ENCODE measurements at regions not wholly inside any gene's neighbourhood (a gene's known extent, or its start where the extent isn't known, plus 50 kb on each side); places are given as distances from the start of the nearest gene placed in this dataset.

DNA sequence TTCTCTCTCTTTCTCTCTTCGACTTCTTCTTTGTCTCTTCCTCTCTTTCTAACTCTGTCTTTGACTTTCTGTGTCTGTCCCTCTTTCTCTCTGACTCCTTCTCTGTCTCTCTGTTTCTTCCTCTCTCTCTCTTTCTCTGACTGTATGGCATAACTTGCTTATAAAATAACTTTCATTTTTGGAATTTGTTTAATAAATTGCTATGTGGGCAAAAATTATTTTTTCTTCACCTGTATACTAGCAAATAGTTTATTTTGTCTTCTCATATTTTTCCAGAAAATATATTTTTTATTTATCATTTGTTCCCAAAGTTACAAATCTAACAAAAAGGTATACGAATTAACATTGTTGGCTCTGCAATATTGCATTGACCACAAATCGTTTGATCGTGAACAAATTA, 305.7 kb upstream of the FAM98A start:
- POLR2A ChIA-PET (ENCODE audit: partially characterized antibody), result no interaction called here

More for the DNA sequence above, 305.7 kb upstream of the FAM98A start:
- no peaks in the 10 kb centered on the region for H3K79me1 ChIP-seq (ENCODE audit: low read depth, low read length)
- no peak overlapping the region for H3K23ac ChIP-seq (ENCODE audit: insufficient read length)
- no peak overlapping the region for H2BK15ac ChIP-seq (ENCODE audit: low read length)
- H2BK12ac ChIP-seq (ENCODE audit: low read depth, low read length), result no peak overlapping the region
- no peaks in the 10 kb centered on the region for H4K20me1 ChIP-seq (replicated peaks in 1 of 2; ENCODE audit: control insufficient read depth in 1 of 2, insufficient read depth in 2 of 2, low read length in 2 of 2)
- no peak for FAIRE-seq
- CTCF ChIA-PET (ENCODE audit: partially characterized antibody), result interaction anchor here (0.6 kb wide), 1 partner anchor 63 kb away, joined by 3 read pairs; no protein-coding TSS in a partner anchor
- H2BK20ac ChIP-seq (ENCODE audit: low read length), result no peak overlapping the region
- H3K14ac ChIP-seq (ENCODE audit: insufficient read length), result no peak overlapping the region
- H3K4me2 ChIP-seq (ENCODE audit: insufficient read depth in 1 of 2, low read depth in 2 of 2, low read length in 2 of 2), result no peak overlapping the region
- DNase-seq (ENCODE audit: low read depth in 1 of 2, low spot score in 2 of 2), result no peak
- no peak overlapping the region for H2AK5ac ChIP-seq (ENCODE audit: low read depth, low read length)
- H4K5ac ChIP-seq (ENCODE audit: insufficient read length, low read depth, low read length), result no peak overlapping the region
- H3K4me1 ChIP-seq (replicated peaks in 1 of 4; ENCODE audit: control insufficient read depth in 3 of 4, insufficient read depth in 4 of 4, low read length in 3 of 4), result no peaks in the 10 kb centered on the region
- no peaks in the 10 kb centered on the region for H3K79me2 ChIP-seq (ENCODE audit: control insufficient read depth in 1 of 2, insufficient read depth in 2 of 2, low read length in 2 of 2)
- no peak overlapping the region for H4K91ac ChIP-seq (replicated peaks; ENCODE audit: insufficient read length, low read length)
- H2AFZ ChIP-seq (ENCODE audit: low read length), result no peak overlapping the region
- H3K18ac ChIP-seq (ENCODE audit: extremely low read depth, low read length), result no peak overlapping the region
- no peak overlapping the region for H3K56ac ChIP-seq (replicated peaks; ENCODE audit: insufficient read length, low read depth, low read length)
- H3K4me3 ChIP-seq (ENCODE audit: extremely low read depth in 1 of 4, insufficient read depth in 2 of 4, low read depth in 3 of 4, low read length in 4 of 4), result no peak overlapping the region
- H3K4ac ChIP-seq (replicated peaks; ENCODE audit: insufficient read length, low read depth, low read length), result no peak overlapping the region
- H3K27ac ChIP-seq (ENCODE audit: low read depth, low read length), result no peak overlapping the region
- peaks cover 0 to 10% of the 10 kb centered on the region in 2 experiments; a peak in 1 of 4 replicates for H3K9me3 ChIP-seq (ENCODE audit: insufficient read depth in 2 of 2, low read depth in 1 of 2, low read length in 1 of 2)
- H2BK5ac ChIP-seq (ENCODE audit: low read depth, low read length), result no peak overlapping the region
- no peak for TF ChIP-seq TBP (IDR thresholded peaks at IDR 0.05; ENCODE audit: low read depth, low read length)
- 95% methylated on average over 4 of the region's 4 CpGs; no CpG with 5 or more reads in 1 of the 2 experiments for WGBS, 2 experiments (ENCODE audit: extremely low coverage in 1 of 2, insufficient coverage in 1 of 2, insufficient read length in 1 of 2, insufficient replicate concordance in 2 of 2, low coverage in 1 of 2, low lambda C conversion rate in 2 of 2, missing lambda C conversion rate in 1 of 2)
- no peak overlapping the region for H4K8ac ChIP-seq (ENCODE audit: extremely low read depth, insufficient read depth, low read length)
- no peak overlapping the region for H3K9ac ChIP-seq (replicated peaks in 1 of 4; ENCODE audit: extremely low read depth in 1 of 4, low read depth in 3 of 4, low read length in 3 of 4)
- H3K36me3 ChIP-seq (ENCODE audit: control insufficient read depth in 2 of 4, insufficient read depth in 4 of 4, low read length in 3 of 4), result no peaks in the 10 kb centered on the region
- no peaks in the 10 kb centered on the region; the same call in 1 of the 2 replicates for H3K23me2 ChIP-seq (ENCODE audit: low read depth, low read length)
- no peak overlapping the region for H2BK120ac ChIP-seq (replicated peaks; ENCODE audit: low read depth, low read length)
- no peaks in the 10 kb centered on the region for H3K27me3 ChIP-seq (replicated peaks in 1 of 4; ENCODE audit: control insufficient read depth in 3 of 4, extremely low read depth in 1 of 4, insufficient read depth in 3 of 4, low read length in 3 of 4)

Measured in H1 (cell line).